Parathyroid adenoma (tissue), 2 donors: ENCODE measurements at regions not wholly inside any gene's neighbourhood (a gene's known extent, or its start where the extent isn't known, plus 50 kb on each side); places are given as distances from the start of the nearest gene placed in this dataset.

Experiments
- H2AFZ ChIP-seq: fragments of 300-600 bp; sonication (generic); one replicate; pipeline ENCODE4 v1.7.0; 2017; ENCODE audit warnings: antibody characterized with exemption, mild to moderate bottlenecking
- H3K27ac ChIP-seq: fragments of 300-600 bp; sonication (generic); one replicate; pipeline ENCODE4 v1.7.0; 2017
- H3K27me3 ChIP-seq: fragments of 300-600 bp; sonication (generic); one replicate; pipeline ENCODE4 v1.7.0; 2017; ENCODE audit warnings: low read length; ENCODE audit not compliant: control insufficient read depth, insufficient read depth
- H3K36me3 ChIP-seq: fragments of 300-600 bp; sonication (generic); one replicate; pipeline ENCODE4 v1.7.0; 2017; ENCODE audit warnings: low read length; ENCODE audit not compliant: control insufficient read depth, insufficient read depth
- H3K4me1 ChIP-seq: fragments of 300-600 bp; sonication (generic); one replicate; pipeline ENCODE4 v1.7.0; 2017; ENCODE audit warnings: control low read depth
- H3K4me2 ChIP-seq: fragments of 300-600 bp; sonication (generic); one replicate; pipeline ENCODE4 v1.7.0; 2017; ENCODE audit warnings: low read length
- H3K4me3 ChIP-seq: fragments of 300-600 bp; sonication (generic); one replicate; pipeline ENCODE4 v1.7.0; 2017; ENCODE audit warnings: low read depth, low read length
- H3K79me2 ChIP-seq: fragments of 300-600 bp; sonication (generic); one replicate; pipeline ENCODE4 v1.7.0; 2017; ENCODE audit warnings: control low read depth
- H3K9ac ChIP-seq: fragments of 300-600 bp; sonication (generic); one replicate; pipeline ENCODE4 v1.7.0; 2017; ENCODE audit warnings: mild to moderate bottlenecking
- H3K9me3 ChIP-seq: fragments of 300-600 bp; sonication (generic); one replicate; pipeline ENCODE4 v1.7.0; 2017; ENCODE audit warnings: low read length; ENCODE audit not compliant: control insufficient read depth
- TF ChIP-seq, protein P1 (sequence below): fragments of 300-600 bp; sonication (generic); IDR thresholded peaks from one replicate; pipeline ENCODE4 v1.7.0; 2017; ENCODE audit warnings: antibody characterized with exemption, mild to moderate bottlenecking
- donor health status: primary hyperparathyroidism.

DNA sequence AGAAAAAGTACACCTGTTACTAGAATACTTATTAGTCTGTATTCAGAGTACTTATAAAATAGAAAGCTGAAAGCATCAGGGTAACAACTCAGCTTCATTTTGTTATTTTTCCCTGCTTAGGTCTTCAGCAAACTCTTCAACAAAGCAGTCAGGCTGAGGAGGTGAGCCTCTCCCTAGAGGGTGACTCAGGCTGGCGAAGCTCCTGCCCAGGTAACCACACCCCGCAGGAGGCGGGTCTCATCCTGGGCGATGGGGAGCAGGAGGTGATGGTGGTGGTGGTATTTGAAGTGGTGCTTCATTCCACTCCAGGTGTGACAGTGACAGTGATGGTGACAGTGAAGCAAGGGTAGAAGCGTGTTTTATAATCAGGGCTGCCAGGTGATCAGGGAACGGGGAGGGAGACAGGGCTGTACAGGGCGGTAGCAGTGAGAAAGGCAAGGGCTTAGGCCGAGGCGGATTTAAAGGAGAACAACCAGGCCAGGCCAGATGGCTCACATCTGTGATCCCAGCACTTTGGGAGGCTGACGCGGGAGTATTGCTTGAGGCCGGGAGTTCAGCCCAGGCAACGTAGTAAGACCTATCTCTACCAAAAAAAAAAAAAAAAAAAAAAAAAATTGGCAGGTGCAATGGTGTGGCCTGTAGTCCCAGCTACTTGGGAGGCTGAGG, 127.1 kb downstream of the SOCS6 start:
- no peaks in the 10 kb centered on the region for H3K9me3 ChIP-seq
- no peaks in the 10 kb centered on the region for H3K36me3 ChIP-seq
- no peaks in the 10 kb centered on the region for H3K27me3 ChIP-seq
- TF ChIP-seq, protein P1, sequence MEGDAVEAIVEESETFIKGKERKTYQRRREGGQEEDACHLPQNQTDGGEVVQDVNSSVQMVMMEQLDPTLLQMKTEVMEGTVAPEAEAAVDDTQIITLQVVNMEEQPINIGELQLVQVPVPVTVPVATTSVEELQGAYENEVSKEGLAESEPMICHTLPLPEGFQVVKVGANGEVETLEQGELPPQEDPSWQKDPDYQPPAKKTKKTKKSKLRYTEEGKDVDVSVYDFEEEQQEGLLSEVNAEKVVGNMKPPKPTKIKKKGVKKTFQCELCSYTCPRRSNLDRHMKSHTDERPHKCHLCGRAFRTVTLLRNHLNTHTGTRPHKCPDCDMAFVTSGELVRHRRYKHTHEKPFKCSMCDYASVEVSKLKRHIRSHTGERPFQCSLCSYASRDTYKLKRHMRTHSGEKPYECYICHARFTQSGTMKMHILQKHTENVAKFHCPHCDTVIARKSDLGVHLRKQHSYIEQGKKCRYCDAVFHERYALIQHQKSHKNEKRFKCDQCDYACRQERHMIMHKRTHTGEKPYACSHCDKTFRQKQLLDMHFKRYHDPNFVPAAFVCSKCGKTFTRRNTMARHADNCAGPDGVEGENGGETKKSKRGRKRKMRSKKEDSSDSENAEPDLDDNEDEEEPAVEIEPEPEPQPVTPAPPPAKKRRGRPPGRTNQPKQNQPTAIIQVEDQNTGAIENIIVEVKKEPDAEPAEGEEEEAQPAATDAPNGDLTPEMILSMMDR: no peak
- H2AFZ ChIP-seq: no peak overlapping the region
- no peak overlapping the region for H3K4me3 ChIP-seq
- H3K9ac ChIP-seq: no peak overlapping the region
- H3K27ac ChIP-seq: no peak overlapping the region
- no peak overlapping the region for H3K4me2 ChIP-seq
- H3K4me1 ChIP-seq: no peaks in the 10 kb centered on the region
- H3K79me2 ChIP-seq: no peaks in the 10 kb centered on the region

DNA sequence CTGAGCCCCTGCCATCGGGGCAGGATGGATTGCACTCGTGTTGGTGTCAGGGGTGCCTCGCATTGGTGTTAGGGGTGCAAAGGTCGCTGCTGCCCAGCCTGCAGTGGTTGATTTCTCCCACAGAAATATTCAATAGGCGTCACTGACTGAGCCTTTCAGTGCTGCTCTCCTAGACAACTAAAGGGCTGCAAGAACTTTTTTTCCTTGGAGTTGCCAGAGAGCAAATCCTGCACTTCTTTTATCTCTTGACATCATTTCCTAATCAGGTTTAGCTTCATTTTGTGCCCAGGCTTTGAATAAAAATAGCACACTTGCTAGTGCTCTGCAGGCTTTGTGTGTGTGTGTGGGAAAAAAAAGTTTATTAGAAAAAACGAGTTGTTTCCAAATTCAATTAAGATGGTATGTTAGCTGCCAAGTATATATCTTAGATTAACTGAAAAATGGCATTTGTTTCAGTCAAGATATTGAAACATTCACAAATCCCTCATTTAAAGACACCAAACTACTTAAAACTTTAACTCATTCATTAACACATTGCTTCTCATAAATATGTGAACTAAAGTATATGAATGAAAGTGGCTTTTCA, 125.6 kb downstream of the SOCS6 start:
- H3K4me3 ChIP-seq: no peak overlapping the region
- H3K79me2 ChIP-seq: no peaks in the 10 kb centered on the region
- H2AFZ ChIP-seq: no peak overlapping the region
- no peak overlapping the region for H3K4me2 ChIP-seq
- TF ChIP-seq, protein P1: no peak
- H3K4me1 ChIP-seq: no peaks in the 10 kb centered on the region
- H3K27ac ChIP-seq: no peak overlapping the region
- no peak overlapping the region for H3K9ac ChIP-seq
- H3K9me3 ChIP-seq: no peaks in the 10 kb centered on the region
- H3K36me3 ChIP-seq: no peaks in the 10 kb centered on the region
- H3K27me3 ChIP-seq: no peaks in the 10 kb centered on the region

DNA sequence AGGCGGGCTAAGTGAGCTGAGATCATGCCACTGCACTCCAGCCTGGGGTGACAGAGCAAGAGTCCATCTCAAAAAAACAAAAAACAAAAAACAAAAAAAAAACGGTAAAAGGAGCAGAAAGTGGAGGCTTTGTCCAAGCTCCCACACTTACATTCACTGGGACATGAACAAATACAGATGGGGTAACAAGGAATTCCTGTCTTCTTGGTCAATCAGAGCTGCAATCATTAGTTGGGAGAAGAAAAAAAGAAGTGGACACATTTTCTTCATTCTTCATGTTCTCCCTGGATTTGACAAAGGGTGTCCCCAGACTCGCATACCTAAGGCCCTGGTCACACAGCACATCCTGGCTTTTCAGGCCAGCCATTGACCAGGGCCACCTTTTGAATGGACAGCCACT, 124.6 kb downstream of the SOCS6 start:
- Histone ChIP-seq H3K27me3 (no peaks in the 10 kb centered on the region), H2AFZ (no peak overlapping the region), H3K9me3 (no peaks in the 10 kb centered on the region), H3K36me3 (no peaks in the 10 kb centered on the region), H3K4me2 (no peak overlapping the region), H3K79me2 (no peaks in the 10 kb centered on the region), H3K9ac (no peak overlapping the region), H3K4me3 (no peak overlapping the region), H3K4me1 (no peaks in the 10 kb centered on the region), H3K27ac (no peak overlapping the region)
- TF ChIP-seq, protein P1: no peak

GRCh38 chr18:70411876-70412435, 123.1 kb downstream of the SOCS6 start:
- Histone ChIP-seq H3K4me2 (peak overlapping the region; percentile 35), H3K4me1 (no peaks in the 10 kb centered on the region), H3K79me2 (no peaks in the 10 kb centered on the region), H3K4me3 (no peak overlapping the region), H3K36me3 (no peaks in the 10 kb centered on the region), H3K9ac (no peak overlapping the region), H3K27ac (no peak overlapping the region), H3K27me3 (no peaks in the 10 kb centered on the region), H3K9me3 (no peaks in the 10 kb centered on the region), H2AFZ (peak overlapping the region; percentile 51)
- TF ChIP-seq, protein P1: no peak
